Stimulated activated effector memory CD8-positive, alpha-beta T cell treated with anti-CD3 and anti-CD28 coated beads, Interleukin-12 subunit alpha, Interleukin-12 subunit beta, amount 100 ng/mL, for 72 hours (primary cell): ENCODE measurements at regions not wholly inside any gene's neighbourhood (a gene's known extent, or its start where the extent isn't known, plus 50 kb on each side); places are given as distances from the start of the nearest gene placed in this dataset.

Source experiments
- ATAC-seq: fragments of 150-1000 bp; cut with Tn5 transposase; 2 replicates; pipeline ENCODE4 v1.10.0; 2021
- DNase-seq, 2 donors: peaks; one replicate each; pipeline ENCODE4 v3.0.0; 2021 to 2022; ENCODE audit warnings: low spot score in 2 of 2
- H3K27ac Mint-ChIP-seq: one replicate; pipeline ENCODE4 v1.8.0; 2022; ENCODE audit warnings: mild to moderate bottlenecking, mixed read lengths
- H3K36me3 Mint-ChIP-seq: one replicate; pipeline ENCODE4 v1.8.0; 2022; ENCODE audit warnings: mild to moderate bottlenecking, mixed read lengths
- H3K4me1 Mint-ChIP-seq: one replicate; pipeline ENCODE4 v1.8.0; 2022; ENCODE audit warnings: mixed read lengths
- H3K4me3 Mint-ChIP-seq: one replicate; pipeline ENCODE4 v1.8.0; 2022; ENCODE audit warnings: mild to moderate bottlenecking, mixed read lengths
- H3K9me3 Mint-ChIP-seq: one replicate; pipeline ENCODE4 v1.8.0; 2022; ENCODE audit warnings: mixed read lengths

- Mint-ChIP-seq H3K9me3 (no peaks in the 10 kb centered on the region), H3K4me1 (no peaks in the 10 kb centered on the region), H3K27ac (no peak overlapping the region), H3K36me3 (no peaks in the 10 kb centered on the region), H3K4me3 (no peak overlapping the region)
- DNase-seq (no peak), ATAC-seq (no peak)
Measured at GRCh38 chr2:198311020-198311419, 506.6 kb downstream of the PLCL1 start.

- H3K36me3 Mint-ChIP-seq, result no peaks in the 10 kb centered on the region
- H3K27ac Mint-ChIP-seq, result no peak overlapping the region
- no peak overlapping the region for H3K4me3 Mint-ChIP-seq
- DNase-seq (peak; percentile 17 to 63), ATAC-seq (no peak)
- no peaks in the 10 kb centered on the region for H3K9me3 Mint-ChIP-seq
- H3K4me1 Mint-ChIP-seq, result no peaks in the 10 kb centered on the region
Measured at GRCh38 chr2:198309673-198310280, 505.4 kb downstream of the PLCL1 start.

GRCh38 chr2:198309081-198309480, 504.7 kb downstream of the PLCL1 start:
- Mint-ChIP-seq H3K9me3 (no peaks in the 10 kb centered on the region), H3K36me3 (no peaks in the 10 kb centered on the region), H3K4me1 (no peaks in the 10 kb centered on the region), H3K4me3 (no peak overlapping the region), H3K27ac (no peak overlapping the region)
- DNase-seq (no peak), ATAC-seq (no peak)

GRCh38 chr2:198308368-198308767, 504.0 kb downstream of the PLCL1 start:
- Mint-ChIP-seq H3K9me3 (no peaks in the 10 kb centered on the region), H3K36me3 (no peaks in the 10 kb centered on the region)

GRCh38 chr2:198307093-198307492, 502.7 kb downstream of the PLCL1 start:
- Mint-ChIP-seq H3K4me1 (no peaks in the 10 kb centered on the region), H3K9me3 (no peaks in the 10 kb centered on the region), H3K4me3 (no peak overlapping the region)

More at GRCh38 chr2:198308368-198308767, 504.0 kb downstream of the PLCL1 start:
- no peak for DNase-seq
- Mint-ChIP-seq H3K27ac (no peak overlapping the region), H3K4me1 (no peaks in the 10 kb centered on the region), H3K4me3 (no peak overlapping the region)
- ATAC-seq, result no peak

GRCh38 chr2:198304859-198305258, 500.5 kb downstream of the PLCL1 start:
- no peaks in the 10 kb centered on the region for H3K4me1 Mint-ChIP-seq
- H3K27ac Mint-ChIP-seq, result no peak overlapping the region
- DNase-seq, result no peak
- H3K9me3 Mint-ChIP-seq, result no peaks in the 10 kb centered on the region
- no peaks in the 10 kb centered on the region for H3K36me3 Mint-ChIP-seq
- ATAC-seq, result peak; percentile 19
- no peak overlapping the region for H3K4me3 Mint-ChIP-seq

More at GRCh38 chr2:198307093-198307492, 502.7 kb downstream of the PLCL1 start:
- DNase-seq, result no peak
- peak; percentile 11 for ATAC-seq
- no peak overlapping the region for H3K27ac Mint-ChIP-seq
- H3K36me3 Mint-ChIP-seq, result no peaks in the 10 kb centered on the region

GRCh38 chr2:198297350-198297749, 493.0 kb downstream of the PLCL1 start:
- no peaks in the 10 kb centered on the region for H3K4me1 Mint-ChIP-seq
- ATAC-seq (no peak), DNase-seq (no peak)
- no peaks in the 10 kb centered on the region for H3K9me3 Mint-ChIP-seq
- no peaks in the 10 kb centered on the region for H3K36me3 Mint-ChIP-seq
- H3K27ac Mint-ChIP-seq, result no peak overlapping the region
- no peak overlapping the region for H3K4me3 Mint-ChIP-seq

- Mint-ChIP-seq H3K4me1 (no peaks in the 10 kb centered on the region), H3K4me3 (no peak overlapping the region), H3K27ac (no peak overlapping the region), H3K36me3 (no peaks in the 10 kb centered on the region), H3K9me3 (no peaks in the 10 kb centered on the region)
- DNase-seq (peak; percentile 5 to 62), ATAC-seq (peak; percentile 70)
Measured at GRCh38 chr2:198296665-198297308, 492.4 kb downstream of the PLCL1 start.

GRCh38 chr2:198293281-198293680, 488.9 kb downstream of the PLCL1 start:
- H3K27ac Mint-ChIP-seq, result no peak overlapping the region
- ATAC-seq, result no peak
- no peaks in the 10 kb centered on the region for H3K9me3 Mint-ChIP-seq
- no peak for DNase-seq
- H3K4me1 Mint-ChIP-seq, result no peaks in the 10 kb centered on the region
- H3K36me3 Mint-ChIP-seq, result no peaks in the 10 kb centered on the region
- no peak overlapping the region for H3K4me3 Mint-ChIP-seq

- Mint-ChIP-seq H3K36me3 (no peaks in the 10 kb centered on the region), H3K4me3 (no peak overlapping the region), H3K4me1 (no peaks in the 10 kb centered on the region), H3K9me3 (no peaks in the 10 kb centered on the region), H3K27ac (no peak overlapping the region)
- ATAC-seq (no peak), DNase-seq (no peak)
Measured at GRCh38 chr2:198289811-198290210, 485.4 kb downstream of the PLCL1 start.

GRCh38 chr2:198287706-198288105, 483.3 kb downstream of the PLCL1 start:
- ATAC-seq (no peak), DNase-seq (no peak)
- Mint-ChIP-seq H3K36me3 (no peaks in the 10 kb centered on the region), H3K9me3 (no peaks in the 10 kb centered on the region), H3K4me3 (no peak overlapping the region), H3K4me1 (no peaks in the 10 kb centered on the region), H3K27ac (no peak overlapping the region)

- H3K36me3 Mint-ChIP-seq, result no peaks in the 10 kb centered on the region
- H3K9me3 Mint-ChIP-seq, result no peaks in the 10 kb centered on the region
- no peak overlapping the region for H3K27ac Mint-ChIP-seq
- no peak overlapping the region for H3K4me3 Mint-ChIP-seq
- ATAC-seq, result no peak
- H3K4me1 Mint-ChIP-seq, result no peaks in the 10 kb centered on the region
- DNase-seq, result no peak
Measured at GRCh38 chr2:198285216-198285615, 480.8 kb downstream of the PLCL1 start.

- H3K27ac Mint-ChIP-seq, result no peak overlapping the region
- no peaks in the 10 kb centered on the region for H3K4me1 Mint-ChIP-seq
- H3K4me3 Mint-ChIP-seq, result no peak overlapping the region
- no peaks in the 10 kb centered on the region for H3K9me3 Mint-ChIP-seq
- DNase-seq (no peak), ATAC-seq (no peak)
- H3K36me3 Mint-ChIP-seq, result no peaks in the 10 kb centered on the region
Measured at GRCh38 chr2:198283146-198283545, 478.8 kb downstream of the PLCL1 start.

GRCh38 chr2:198282061-198282460, 477.7 kb downstream of the PLCL1 start:
- no peaks in the 10 kb centered on the region for H3K4me1 Mint-ChIP-seq
- no peak overlapping the region for H3K4me3 Mint-ChIP-seq
- DNase-seq (no peak), ATAC-seq (no peak)
- H3K36me3 Mint-ChIP-seq, result no peaks in the 10 kb centered on the region
- H3K9me3 Mint-ChIP-seq, result no peaks in the 10 kb centered on the region
- H3K27ac Mint-ChIP-seq, result no peak overlapping the region

GRCh38 chr2:198280145-198280544, 475.8 kb downstream of the PLCL1 start:
- H3K27ac Mint-ChIP-seq, result no peak overlapping the region
- H3K36me3 Mint-ChIP-seq, result no peaks in the 10 kb centered on the region
- H3K4me1 Mint-ChIP-seq, result no peaks in the 10 kb centered on the region
- ATAC-seq (no peak), DNase-seq (no peak)
- no peak overlapping the region for H3K4me3 Mint-ChIP-seq
- no peaks in the 10 kb centered on the region for H3K9me3 Mint-ChIP-seq

GRCh38 chr2:198279026-198279425, 474.6 kb downstream of the PLCL1 start:
- DNase-seq (no peak), ATAC-seq (no peak)
- Mint-ChIP-seq H3K4me1 (no peaks in the 10 kb centered on the region), H3K36me3 (no peaks in the 10 kb centered on the region), H3K27ac (no peak overlapping the region), H3K4me3 (no peak overlapping the region), H3K9me3 (no peaks in the 10 kb centered on the region)
